Type B pancreatic cell (in vitro differentiated cells): ENCODE measurements at regions not wholly inside any gene's neighbourhood (a gene's known extent, or its start where the extent isn't known, plus 50 kb on each side); places are given as distances from the start of the nearest gene placed in this dataset.

Source experiments
- DNase-seq: peaks from one replicate; pipeline ENCODE4 v3.0.0; 2021; ENCODE audit warnings: mixed read lengths; ENCODE audit not compliant: unreplicated experiment; ENCODE audit errors: extremely low spot score
- H3K27ac Mint-ChIP-seq: 2 replicates; pipeline ENCODE4 v1.8.0; 2021; ENCODE audit warnings: mild to moderate bottlenecking, mixed read lengths
- H3K27me3 Mint-ChIP-seq: 2 replicates; pipeline ENCODE4 v1.8.0; 2021; ENCODE audit warnings: mixed read lengths
- H3K36me3 Mint-ChIP-seq: 2 replicates; pipeline ENCODE4 v1.8.0; 2021; ENCODE audit warnings: mixed read lengths
- H3K4me1 Mint-ChIP-seq: one replicate; pipeline ENCODE4 v1.8.0; 2021; ENCODE audit warnings: mixed read lengths; ENCODE audit not compliant: unreplicated experiment
- H3K4me3 Mint-ChIP-seq: 2 replicates; pipeline ENCODE4 v1.8.0; 2021; ENCODE audit warnings: mild to moderate bottlenecking, mixed read lengths
- H3K9me3 Mint-ChIP-seq: 2 replicates; pipeline ENCODE4 v1.8.0; 2021; ENCODE audit warnings: mixed read lengths
- TF ChIP-seq, protein P1 (sequence below): fragments of 200-600 bp; sonication (generic); conservative IDR thresholded peaks from 2 replicates; pipeline ENCODE4 v1.5.0; 2021; ENCODE audit warnings: antibody characterized with exemption, mild to moderate bottlenecking

DNA sequence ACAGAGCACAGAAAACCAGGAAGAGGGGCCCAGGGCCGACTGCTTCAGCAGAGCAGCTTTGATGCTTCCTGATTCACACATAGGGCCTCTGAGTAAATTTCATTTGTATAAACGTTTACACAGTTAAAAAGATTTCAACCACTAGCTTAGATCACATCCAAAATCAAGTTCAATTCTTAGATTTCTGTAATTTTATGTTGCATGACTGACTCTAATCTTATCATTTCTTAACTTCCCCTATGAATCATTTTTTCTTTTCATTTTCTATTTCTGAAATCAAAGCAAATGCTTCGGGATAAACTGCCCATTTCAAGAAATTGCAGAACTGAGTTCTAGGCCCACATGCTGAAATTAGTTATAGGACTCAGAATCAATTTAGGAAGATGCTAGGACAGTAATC lies 224.7 kb downstream of the INHBA start:
- Mint-ChIP-seq H3K4me1 (peaks cover 11% of the 10 kb centered on the region), H3K9me3 (peaks cover 14% of the 10 kb centered on the region), H3K36me3 (no peaks in the 10 kb centered on the region), H3K27me3 (no peaks in the 10 kb centered on the region), H3K27ac (no peak overlapping the region), H3K4me3 (no peak overlapping the region)
- no peak for DNase-seq
- TF ChIP-seq, protein P1, sequence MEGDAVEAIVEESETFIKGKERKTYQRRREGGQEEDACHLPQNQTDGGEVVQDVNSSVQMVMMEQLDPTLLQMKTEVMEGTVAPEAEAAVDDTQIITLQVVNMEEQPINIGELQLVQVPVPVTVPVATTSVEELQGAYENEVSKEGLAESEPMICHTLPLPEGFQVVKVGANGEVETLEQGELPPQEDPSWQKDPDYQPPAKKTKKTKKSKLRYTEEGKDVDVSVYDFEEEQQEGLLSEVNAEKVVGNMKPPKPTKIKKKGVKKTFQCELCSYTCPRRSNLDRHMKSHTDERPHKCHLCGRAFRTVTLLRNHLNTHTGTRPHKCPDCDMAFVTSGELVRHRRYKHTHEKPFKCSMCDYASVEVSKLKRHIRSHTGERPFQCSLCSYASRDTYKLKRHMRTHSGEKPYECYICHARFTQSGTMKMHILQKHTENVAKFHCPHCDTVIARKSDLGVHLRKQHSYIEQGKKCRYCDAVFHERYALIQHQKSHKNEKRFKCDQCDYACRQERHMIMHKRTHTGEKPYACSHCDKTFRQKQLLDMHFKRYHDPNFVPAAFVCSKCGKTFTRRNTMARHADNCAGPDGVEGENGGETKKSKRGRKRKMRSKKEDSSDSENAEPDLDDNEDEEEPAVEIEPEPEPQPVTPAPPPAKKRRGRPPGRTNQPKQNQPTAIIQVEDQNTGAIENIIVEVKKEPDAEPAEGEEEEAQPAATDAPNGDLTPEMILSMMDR = no peak

DNA sequence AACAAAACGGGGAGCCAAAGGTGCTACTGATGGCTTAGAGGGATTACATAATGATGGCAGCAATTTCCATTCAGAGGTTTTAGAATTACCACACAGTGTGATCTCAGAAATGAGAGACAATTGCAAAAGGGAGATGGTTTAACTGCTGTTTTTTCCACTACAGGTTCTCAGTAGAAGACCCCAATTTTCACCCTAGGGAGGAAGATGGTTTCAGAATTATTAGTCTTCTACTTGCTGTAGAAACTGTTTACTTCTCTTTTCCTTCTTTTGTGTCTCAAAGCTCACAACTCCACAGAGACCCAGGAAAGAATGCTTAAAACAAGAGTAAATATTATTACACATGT lies 226.5 kb downstream of the INHBA start:
- no peaks in the 10 kb centered on the region for H3K27me3 Mint-ChIP-seq
- H3K4me1 Mint-ChIP-seq = peaks cover 19% of the 10 kb centered on the region
- no peaks in the 10 kb centered on the region for H3K36me3 Mint-ChIP-seq
- no peak overlapping the region for H3K27ac Mint-ChIP-seq
- no peak overlapping the region for H3K4me3 Mint-ChIP-seq
- DNase-seq = no peak
- peaks cover 18% of the 10 kb centered on the region for H3K9me3 Mint-ChIP-seq
- TF ChIP-seq, protein P1 = no peak

DNA sequence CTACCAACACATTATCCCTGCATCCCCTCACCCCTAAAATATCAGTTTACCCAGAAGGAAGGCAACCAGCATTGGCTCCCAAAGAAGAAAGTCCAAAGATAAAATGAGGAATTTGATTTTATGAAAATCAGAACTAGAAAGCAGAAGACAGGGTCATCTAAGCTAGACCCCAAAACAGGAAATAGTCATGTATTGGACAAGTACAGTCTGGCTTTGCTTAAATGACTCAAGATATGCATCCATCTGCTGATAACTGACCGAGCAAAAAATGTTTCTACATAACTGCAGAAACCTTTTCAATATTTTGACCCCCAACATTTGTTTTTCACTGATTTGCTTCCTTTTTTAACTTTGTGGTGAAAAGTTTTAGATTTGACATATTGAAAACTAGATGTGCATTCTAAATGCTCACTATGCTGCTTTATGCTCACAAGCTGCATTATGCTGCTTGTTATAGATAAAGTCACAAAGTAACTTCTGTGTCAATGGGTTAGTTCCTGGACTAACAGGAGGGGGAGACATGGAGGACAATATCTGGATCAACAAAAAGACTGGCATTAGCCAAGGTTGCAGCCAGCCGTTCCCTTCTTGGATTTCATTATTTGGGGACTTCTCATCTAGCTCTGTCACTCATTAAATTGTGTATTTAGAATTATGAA lies 227.0 kb downstream of the INHBA start:
- peaks cover 19% of the 10 kb centered on the region for H3K4me1 Mint-ChIP-seq
- no peak for DNase-seq
- no peak overlapping the region for H3K4me3 Mint-ChIP-seq
- TF ChIP-seq, protein P1 = no peak
- peaks cover 18% of the 10 kb centered on the region for H3K9me3 Mint-ChIP-seq
- H3K36me3 Mint-ChIP-seq = no peaks in the 10 kb centered on the region
- H3K27ac Mint-ChIP-seq = no peak overlapping the region
- H3K27me3 Mint-ChIP-seq = no peaks in the 10 kb centered on the region

- Mint-ChIP-seq H3K36me3 (no peaks in the 10 kb centered on the region), H3K27me3 (no peaks in the 10 kb centered on the region), H3K4me3 (no peak overlapping the region), H3K9me3 (peaks cover 9% of the 10 kb centered on the region), H3K4me1 (peaks cover 15% of the 10 kb centered on the region), H3K27ac (no peak overlapping the region)
- no peak for DNase-seq
- TF ChIP-seq, protein P1 = no peak
These were observed 230.3 kb downstream of the INHBA start for GRCh38 chr7:41472427-41473125.

DNA sequence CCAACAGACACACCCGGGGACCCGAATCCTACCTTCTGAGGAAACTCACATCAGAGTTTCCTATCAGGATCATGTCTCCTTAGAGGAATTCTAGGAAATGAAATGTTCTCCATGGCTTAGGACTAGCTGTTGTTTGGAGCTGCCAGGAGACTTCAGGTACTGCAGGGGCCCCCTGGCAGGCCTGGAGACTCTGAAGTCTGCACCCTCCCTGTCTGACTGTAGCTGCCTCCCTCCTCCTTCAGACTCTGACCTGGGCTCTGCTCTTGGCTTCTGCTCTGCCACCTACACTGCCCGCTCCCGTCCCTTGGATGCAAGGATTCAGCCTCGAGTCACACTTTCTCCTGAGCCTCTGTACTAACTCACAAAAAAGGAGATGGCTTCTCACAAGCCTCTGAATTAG lies 232.8 kb downstream of the INHBA start:
- Mint-ChIP-seq H3K4me1 (peaks cover 14% of the 10 kb centered on the region), H3K27ac (no peak overlapping the region), H3K27me3 (no peaks in the 10 kb centered on the region), H3K36me3 (no peaks in the 10 kb centered on the region), H3K9me3 (peaks cover 4% of the 10 kb centered on the region), H3K4me3 (no peak overlapping the region)
- DNase-seq = no peak
- TF ChIP-seq, protein P1 = no peak
